GM12874 (cell line): ENCODE measurements at regions not wholly inside any gene's neighbourhood (a gene's known extent, or its start where the extent isn't known, plus 50 kb on each side); places are given as distances from the start of the nearest gene placed in this dataset.

Experiments used
- CTCF ChIP-seq: IDR thresholded peaks from 2 replicates; pipeline ENCODE4 v1.5.1; 2011; ENCODE audit warnings: low read depth, mild to moderate bottlenecking, control low read depth, low read length, moderate library complexity; ENCODE audit not compliant: insufficient read depth

- no peak for TF ChIP-seq CTCF
These were observed 198.4 kb upstream of the RGS18 start for GRCh38 chr1:191959856-191960255.

- TF ChIP-seq CTCF: no peak
These were observed 195.0 kb upstream of the RGS18 start for GRCh38 chr1:191963286-191963685.

GRCh38 chr1:191963781-191964455 lies 194.3 kb upstream of the RGS18 start:
- no peak for TF ChIP-seq CTCF

GRCh38 chr1:191969290-191969689 lies 189.0 kb upstream of the RGS18 start:
- TF ChIP-seq CTCF: no peak

GRCh38 chr1:191970116-191970515 lies 188.1 kb upstream of the RGS18 start:
- no peak for TF ChIP-seq CTCF

GRCh38 chr1:191971447-191971846 lies 186.8 kb upstream of the RGS18 start:
- TF ChIP-seq CTCF: no peak

- TF ChIP-seq CTCF: no peak
These were observed 184.3 kb upstream of the RGS18 start for GRCh38 chr1:191974004-191974403.
